GM21717 (cell line): ENCODE measurements at regions not wholly inside any gene's neighbourhood (a gene's known extent, or its start where the extent isn't known, plus 50 kb on each side); places are given as distances from the start of the nearest gene placed in this dataset.
"Not testable (repeated sequence)": the region's sequence is repeated elsewhere in the genome, so short reads cannot be mapped to it uniquely, and the experiment has no call there.

Source experiments
- ATAC-seq: cut with Tn5 transposase; IDR thresholded peaks from one replicate; pipeline ENCODE4 v1.9.1; 2021; ENCODE audit warnings: mild to moderate bottlenecking, moderate library complexity; ENCODE audit not compliant: unreplicated experiment

- ATAC-seq = no peak
Measured at GRCh38 chr10:44279426-44280126, 105.3 kb downstream of the CXCL12 start.

GRCh38 chr10:44278837-44279324 lies 106.0 kb downstream of the CXCL12 start:
- no peak for ATAC-seq

GRCh38 chr10:44268435-44268948 lies 116.4 kb downstream of the CXCL12 start:
- ATAC-seq = not testable (repeated sequence)

GRCh38 chr10:44267007-44267406 lies 117.9 kb downstream of the CXCL12 start:
- no peak for ATAC-seq

GRCh38 chr10:44264244-44264643 lies 120.7 kb downstream of the CXCL12 start:
- ATAC-seq = peak; percentile 47

- no peak for ATAC-seq
Measured at GRCh38 chr10:44263771-44264170, 121.1 kb downstream of the CXCL12 start.

GRCh38 chr10:44262551-44263251 lies 122.2 kb downstream of the CXCL12 start:
- ATAC-seq = no peak

GRCh38 chr10:44261710-44262455 lies 123.0 kb downstream of the CXCL12 start:
- ATAC-seq = peak; percentile 45

GRCh38 chr10:44261296-44261695 lies 123.6 kb downstream of the CXCL12 start:
- ATAC-seq = no peak

GRCh38 chr10:44260286-44260928 lies 124.5 kb downstream of the CXCL12 start:
- ATAC-seq = peak; percentile 39

GRCh38 chr10:44259090-44259874 lies 125.6 kb downstream of the CXCL12 start:
- ATAC-seq = no peak

GRCh38 chr10:44258460-44259089 lies 126.3 kb downstream of the CXCL12 start:
- ATAC-seq = no peak

GRCh38 chr10:44258019-44258418 lies 126.9 kb downstream of the CXCL12 start:
- no peak for ATAC-seq

- no peak for ATAC-seq
Measured at GRCh38 chr10:44253769-44254462, 131.0 kb downstream of the CXCL12 start.

- ATAC-seq = not testable (repeated sequence)
Measured at GRCh38 chr10:44252631-44253030, 132.3 kb downstream of the CXCL12 start.

- not testable (repeated sequence) for ATAC-seq
Measured at GRCh38 chr10:44249933-44250332, 135.0 kb downstream of the CXCL12 start.

GRCh38 chr10:44249490-44249889 lies 135.4 kb downstream of the CXCL12 start:
- no peak for ATAC-seq

- not testable (repeated sequence) for ATAC-seq
Measured at GRCh38 chr10:44246700-44247099, 138.2 kb downstream of the CXCL12 start.

GRCh38 chr10:44246287-44246686 lies 138.6 kb downstream of the CXCL12 start:
- not testable (repeated sequence) for ATAC-seq
